GM13976 (cell line): ENCODE measurements at regions not wholly inside any gene's neighbourhood (a gene's known extent, or its start where the extent isn't known, plus 50 kb on each side); places are given as distances from the start of the nearest gene placed in this dataset.

Experiments
- DNase-seq: peaks from one replicate; pipeline ENCODE4 v3.0.0; 2012; ENCODE audit warnings: low spot score
- CTCF ChIP-seq: IDR thresholded peaks from 2 replicates; pipeline ENCODE4 v1.5.1; 2012; ENCODE audit warnings: borderline replicate concordance, mild to moderate bottlenecking; ENCODE audit not compliant: insufficient read depth; ENCODE audit errors: extremely low read depth, missing control alignments, control extremely low read depth
- in situ Hi-C: fragments of 300-500 bp; cut with MboI; formaldehyde crosslinking; loops from one replicate; pipeline ENCODE4 v1.12.0; 2022; ENCODE audit warnings: low sequenced_read_pairs, mixed read lengths, inconsistent platforms; ENCODE audit not compliant: unreplicated experiment

DNA sequence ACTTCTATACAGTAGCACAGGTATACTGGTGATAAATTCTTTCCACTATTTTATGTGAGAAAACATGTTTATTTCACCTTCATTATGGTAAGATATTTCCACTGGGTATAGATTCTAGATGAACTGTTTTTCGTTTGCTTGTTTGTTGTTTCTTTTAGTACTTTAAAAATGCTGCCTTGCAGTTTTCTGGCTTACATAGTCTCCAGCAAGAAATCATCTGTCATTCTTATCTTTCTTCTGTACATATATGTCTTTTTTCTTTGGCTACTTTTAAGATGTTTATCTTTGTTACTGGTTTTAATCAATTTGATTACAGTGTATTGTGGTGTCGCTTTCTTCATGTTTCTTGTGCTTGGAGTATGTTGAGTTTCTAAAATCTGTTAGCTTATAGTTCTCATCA lies 333.3 kb upstream of the HTR2A start:
- TF ChIP-seq CTCF = no peak
- no peak for DNase-seq
- in situ Hi-C loops = no loop called here

DNA sequence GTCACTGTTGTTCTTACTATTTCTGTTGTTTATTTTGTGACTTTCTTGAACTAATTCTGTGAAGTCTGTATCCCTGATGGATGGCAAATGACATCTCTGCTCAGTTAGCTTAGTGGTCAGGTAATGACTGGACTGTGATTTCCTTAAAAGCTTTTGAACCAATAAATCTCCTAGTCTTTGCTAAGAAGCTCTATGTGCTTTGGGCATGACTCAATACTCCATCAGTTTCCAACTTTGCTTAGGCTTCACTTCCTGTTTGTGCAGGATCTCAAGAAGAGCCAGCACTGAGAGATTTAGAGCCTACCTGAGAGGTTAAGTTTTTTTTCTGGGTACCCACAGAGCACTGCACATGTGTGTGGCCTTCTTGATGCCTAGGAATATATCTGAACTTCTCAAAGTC lies 329.7 kb upstream of the HTR2A start:
- no peak for TF ChIP-seq CTCF
- in situ Hi-C loops = no loop called here
- DNase-seq = no peak

- in situ Hi-C loops = no loop called here
- TF ChIP-seq CTCF = no peak
- no peak for DNase-seq
These were observed 323.7 kb upstream of the HTR2A start for GRCh38 chr13:47220453-47221140.

DNA sequence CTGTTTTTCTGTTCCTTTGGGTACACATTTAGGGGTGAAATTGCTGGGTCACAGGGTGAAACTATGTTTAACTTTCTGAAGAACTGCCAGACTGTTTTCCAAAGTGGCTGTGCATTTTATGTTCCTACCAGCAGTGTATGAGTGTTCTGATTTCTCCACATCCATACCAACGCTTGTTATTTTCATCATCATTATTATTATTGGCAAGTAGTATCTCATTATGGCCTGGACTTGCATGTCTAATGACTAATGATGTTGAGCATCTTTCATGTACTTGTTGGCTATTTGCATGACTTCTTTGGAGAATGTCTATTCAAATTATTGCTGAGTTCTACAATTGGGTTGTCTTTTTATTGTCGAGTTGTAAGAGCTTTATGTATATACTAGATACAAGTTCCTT lies 321.8 kb upstream of the HTR2A start:
- no peak for TF ChIP-seq CTCF
- in situ Hi-C loops = no loop called here

DNA sequence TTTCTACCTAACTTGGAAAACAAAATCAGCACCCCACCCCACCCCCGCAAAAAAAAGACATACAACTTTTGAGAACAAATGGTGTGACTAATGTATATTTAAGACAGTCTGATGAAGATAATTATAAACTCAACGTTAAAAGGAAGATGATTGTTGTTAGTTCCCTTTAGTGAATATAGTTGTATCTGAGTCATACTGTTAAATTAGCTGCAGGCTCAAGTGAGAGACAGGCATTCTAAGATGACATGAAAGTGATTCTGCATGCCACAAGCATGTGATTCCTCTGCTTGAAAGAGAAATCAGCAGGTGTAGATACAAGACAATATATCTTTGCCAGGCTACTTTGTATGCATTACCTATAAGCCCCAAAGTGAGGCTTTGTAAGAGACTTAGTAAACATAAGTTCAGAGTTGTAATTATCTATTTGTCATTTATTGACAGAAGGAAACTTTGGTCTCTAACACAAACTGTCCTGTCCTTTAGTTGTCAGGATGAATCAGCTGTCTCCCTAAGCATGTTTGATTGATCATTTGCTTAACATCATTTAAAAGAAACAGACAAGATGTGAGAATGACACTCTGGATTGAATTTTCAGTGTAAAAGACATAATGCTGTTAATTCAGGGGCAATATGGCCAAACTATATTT lies 319.4 kb upstream of the HTR2A start:
- DNase-seq = no peak
- in situ Hi-C loops = no loop called here
- no peak for TF ChIP-seq CTCF

More for the DNA sequence above, 321.8 kb upstream of the HTR2A start:
- DNase-seq = no peak

- no peak for TF ChIP-seq CTCF
- in situ Hi-C loops = no loop called here
- DNase-seq = no peak
These were observed 318.9 kb upstream of the HTR2A start for GRCh38 chr13:47215736-47216135.
